ENCODE measurements at regions not wholly inside any gene's neighbourhood (a gene's known extent, or its start where the extent isn't known, plus 50 kb on each side); places are given as distances from the start of the nearest gene placed in this dataset.

DNA sequence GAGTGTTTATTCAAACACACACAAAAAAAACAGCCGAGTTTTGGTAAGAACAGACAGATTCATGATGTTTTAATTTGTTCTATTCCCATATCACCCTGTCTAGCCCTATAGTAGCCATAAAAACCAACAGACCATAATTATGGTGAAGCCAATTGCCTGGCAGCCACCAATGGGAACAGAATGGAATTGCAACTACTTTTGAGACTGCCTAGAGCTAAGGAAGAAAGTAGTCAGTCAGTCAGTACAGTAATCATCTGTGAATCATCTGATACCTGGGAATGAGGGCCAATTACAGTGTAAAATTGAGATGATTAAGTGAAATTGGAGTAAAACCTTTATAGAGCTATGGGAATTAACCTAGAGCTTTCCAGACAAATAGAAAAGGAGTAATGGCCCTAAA is 952.7 kb upstream of the KCND2 start:
- TF ChIP-seq, protein P1, sequence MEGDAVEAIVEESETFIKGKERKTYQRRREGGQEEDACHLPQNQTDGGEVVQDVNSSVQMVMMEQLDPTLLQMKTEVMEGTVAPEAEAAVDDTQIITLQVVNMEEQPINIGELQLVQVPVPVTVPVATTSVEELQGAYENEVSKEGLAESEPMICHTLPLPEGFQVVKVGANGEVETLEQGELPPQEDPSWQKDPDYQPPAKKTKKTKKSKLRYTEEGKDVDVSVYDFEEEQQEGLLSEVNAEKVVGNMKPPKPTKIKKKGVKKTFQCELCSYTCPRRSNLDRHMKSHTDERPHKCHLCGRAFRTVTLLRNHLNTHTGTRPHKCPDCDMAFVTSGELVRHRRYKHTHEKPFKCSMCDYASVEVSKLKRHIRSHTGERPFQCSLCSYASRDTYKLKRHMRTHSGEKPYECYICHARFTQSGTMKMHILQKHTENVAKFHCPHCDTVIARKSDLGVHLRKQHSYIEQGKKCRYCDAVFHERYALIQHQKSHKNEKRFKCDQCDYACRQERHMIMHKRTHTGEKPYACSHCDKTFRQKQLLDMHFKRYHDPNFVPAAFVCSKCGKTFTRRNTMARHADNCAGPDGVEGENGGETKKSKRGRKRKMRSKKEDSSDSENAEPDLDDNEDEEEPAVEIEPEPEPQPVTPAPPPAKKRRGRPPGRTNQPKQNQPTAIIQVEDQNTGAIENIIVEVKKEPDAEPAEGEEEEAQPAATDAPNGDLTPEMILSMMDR (IDR thresholded peaks at IDR 0.05): no peak
- WGBS (ENCODE audit: insufficient coverage): 57% methylated on average over 1 of the region's 1 CpG

DNA sequence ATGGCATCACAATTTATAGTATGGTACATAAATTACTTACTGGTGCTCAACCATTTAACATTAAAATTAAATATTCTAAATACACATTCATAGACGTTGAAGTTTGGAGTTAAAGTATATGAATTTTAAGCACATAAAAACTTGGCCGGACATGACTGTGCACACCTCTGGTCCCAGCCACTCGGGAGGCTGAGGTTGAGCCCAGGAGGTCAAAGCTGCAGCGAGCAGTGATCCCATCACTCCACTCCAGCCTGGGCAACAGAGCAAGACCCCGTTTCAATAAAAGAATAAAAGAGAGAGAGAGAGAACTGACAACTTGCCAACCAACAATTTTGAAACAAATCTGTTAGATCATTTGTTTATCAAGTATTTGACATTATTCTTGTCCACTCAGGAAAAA is 943.3 kb upstream of the KCND2 start:
- Histone ChIP-seq H3K4me3 (ENCODE audit: low read length) (no peak overlapping the region), H3K36me3 (ENCODE audit: control insufficient read depth, insufficient read depth, low read length) (no peaks in the 10 kb centered on the region), H3K27me3 (ENCODE audit: control insufficient read depth, insufficient read depth, low read length) (no peaks in the 10 kb centered on the region), H3K27ac (ENCODE audit: low read length) (no peak overlapping the region), H3K4me1 (ENCODE audit: control insufficient read depth, insufficient read depth, low read length) (no peaks in the 10 kb centered on the region), H3K9me3 (ENCODE audit: control insufficient read depth, insufficient read depth, low read length) (no peaks in the 10 kb centered on the region)
- intact Hi-C loops (cut with micrococcal nuclease): no loop called here
- WGBS (ENCODE audit: insufficient coverage): 76% methylated on average over 3 of the region's 5 CpGs
- Mint-ChIP-seq H3K27ac (no peak overlapping the region), H3K36me3 (no peaks in the 10 kb centered on the region), H3K4me1 (no peaks in the 10 kb centered on the region), H3K27me3 (ENCODE audit: low read depth in 2 of 2) (no peaks in the 10 kb centered on the region), H3K9me3 (peaks cover 11 to 12% of the 10 kb centered on the region in 2 donors), H3K4me3 (no peak overlapping the region)
- ATAC-seq (no peak), DNase-seq (no peak)
- TF ChIP-seq, protein P1 (IDR thresholded peaks at IDR 0.05): no peak

More for the DNA sequence above, 952.7 kb upstream of the KCND2 start:
- Histone ChIP-seq H3K4me1 (ENCODE audit: control insufficient read depth, insufficient read depth, low read length) (no peaks in the 10 kb centered on the region), H3K27ac (ENCODE audit: low read length) (no peak overlapping the region), H3K36me3 (ENCODE audit: control insufficient read depth, insufficient read depth, low read length) (no peaks in the 10 kb centered on the region), H3K4me3 (ENCODE audit: low read length) (no peak overlapping the region), H3K9me3 (ENCODE audit: control insufficient read depth, insufficient read depth, low read length) (no peaks in the 10 kb centered on the region), H3K27me3 (ENCODE audit: control insufficient read depth, insufficient read depth, low read length) (no peaks in the 10 kb centered on the region)
- H3K27ac Mint-ChIP-seq: no peak overlapping the region
- ATAC-seq (no peak), DNase-seq (no peak)
- H3K9me3 Mint-ChIP-seq: peaks cover 12 to 18% of the 10 kb centered on the region in 2 donors
- H3K4me1 Mint-ChIP-seq: no peaks in the 10 kb centered on the region
- intact Hi-C loops (cut with micrococcal nuclease): no loop called here
- no peaks in the 10 kb centered on the region for H3K36me3 Mint-ChIP-seq
- no peak overlapping the region for H3K4me3 Mint-ChIP-seq
- no peaks in the 10 kb centered on the region for H3K27me3 Mint-ChIP-seq (ENCODE audit: low read depth in 2 of 2)

- H3K27me3 ChIP-seq (ENCODE audit: control insufficient read depth, insufficient read depth, low read length): no peaks in the 10 kb centered on the region
- TF ChIP-seq, protein P1 (IDR thresholded peaks at IDR 0.05): no peak
- Mint-ChIP-seq H3K4me1 (no peaks in the 10 kb centered on the region), H3K27me3 (ENCODE audit: low read depth in 2 of 2) (no peaks in the 10 kb centered on the region), H3K9me3 (peaks cover 7 to 12% of the 10 kb centered on the region in 2 donors), H3K36me3 (no peaks in the 10 kb centered on the region), H3K27ac (no peak overlapping the region), H3K4me3 (no peak overlapping the region)
- no CpG with 5 or more reads among the region's 2 CpGs for WGBS (ENCODE audit: insufficient coverage)
- H3K4me3 ChIP-seq (ENCODE audit: low read length): no peak overlapping the region
- intact Hi-C loops (cut with micrococcal nuclease): no loop called here
- ATAC-seq (no peak), DNase-seq (no peak)
- no peaks in the 10 kb centered on the region for H3K4me1 ChIP-seq (ENCODE audit: control insufficient read depth, insufficient read depth, low read length)
- H3K36me3 ChIP-seq (ENCODE audit: control insufficient read depth, insufficient read depth, low read length): no peaks in the 10 kb centered on the region
- peaks cover 3% of the 10 kb centered on the region for H3K9me3 ChIP-seq (ENCODE audit: control insufficient read depth, insufficient read depth, low read length)
- H3K27ac ChIP-seq (ENCODE audit: low read length): no peak overlapping the region
These were observed 937.6 kb upstream of the KCND2 start for GRCh38 chr7:119335405-119335804.

- Mint-ChIP-seq H3K4me3 (no peak overlapping the region), H3K27me3 (ENCODE audit: low read depth in 2 of 2) (no peaks in the 10 kb centered on the region), H3K4me1 (no peaks in the 10 kb centered on the region), H3K9me3 (peaks cover 2 to 10% of the 10 kb centered on the region in 2 donors), H3K27ac (no peak overlapping the region), H3K36me3 (no peaks in the 10 kb centered on the region)
- no peaks in the 10 kb centered on the region for H3K27me3 ChIP-seq (ENCODE audit: control insufficient read depth, insufficient read depth, low read length)
- H3K27ac ChIP-seq (ENCODE audit: low read length): no peak overlapping the region
- DNase-seq: no peak
- TF ChIP-seq, protein P1 (IDR thresholded peaks at IDR 0.05): no peak
- no peaks in the 10 kb centered on the region for H3K36me3 ChIP-seq (ENCODE audit: control insufficient read depth, insufficient read depth, low read length)
- WGBS (ENCODE audit: insufficient coverage): 96% methylated on average over 5 of the region's 5 CpGs
- no peaks in the 10 kb centered on the region for H3K4me1 ChIP-seq (ENCODE audit: control insufficient read depth, insufficient read depth, low read length)
- intact Hi-C loops (cut with micrococcal nuclease): no loop called here
- H3K4me3 ChIP-seq (ENCODE audit: low read length): no peak overlapping the region
- ATAC-seq: no peak
- peaks cover 3% of the 10 kb centered on the region for H3K9me3 ChIP-seq (ENCODE audit: control insufficient read depth, insufficient read depth, low read length)
These were observed 931.2 kb upstream of the KCND2 start for GRCh38 chr7:119341822-119342221.

Data from natural killer cell (primary cell).